GM21526 (cell line): ENCODE measurements at regions not wholly inside any gene's neighbourhood (a gene's known extent, or its start where the extent isn't known, plus 50 kb on each side); places are given as distances from the start of the nearest gene placed in this dataset.
"Not testable (repeated sequence)": the region's sequence is repeated elsewhere in the genome, so short reads cannot be mapped to it uniquely, and the experiment has no call there.

ENCODE experiments used
- ATAC-seq: cut with Tn5 transposase; IDR thresholded peaks from one replicate; pipeline ENCODE4 v1.9.1; 2021; ENCODE audit warnings: moderate library complexity; ENCODE audit not compliant: unreplicated experiment, low FRiP score

DNA sequence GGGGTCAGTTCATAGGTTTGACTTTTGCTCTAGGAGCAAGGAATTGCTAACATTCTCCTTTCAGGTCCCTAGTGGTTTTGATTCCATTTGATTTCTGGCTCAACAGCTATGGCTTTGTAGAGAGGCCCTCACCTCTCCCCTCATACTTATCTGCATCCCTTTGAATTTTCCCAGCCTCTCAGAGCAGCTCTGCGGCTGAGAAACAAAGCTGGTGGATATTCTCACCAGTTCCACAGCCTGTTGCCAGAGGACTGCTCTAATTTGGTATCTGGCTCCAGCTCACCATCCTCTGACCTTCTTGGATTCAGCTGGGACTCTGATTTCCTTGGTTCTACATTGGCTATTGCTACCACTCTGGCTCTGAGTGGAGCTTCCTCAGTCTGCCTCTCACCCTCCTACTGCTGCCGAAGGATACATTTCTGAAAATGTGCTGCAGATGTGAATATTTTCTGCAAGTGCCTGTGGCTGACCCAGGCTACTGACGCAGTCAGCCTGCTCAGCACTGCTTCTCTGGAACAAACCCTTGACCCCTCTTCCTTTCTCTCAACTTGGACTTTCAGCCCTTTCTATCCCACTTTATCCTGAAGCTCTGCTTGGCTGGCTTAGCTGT is 110.9 kb upstream of the ENPEP start:
- ATAC-seq: no peak

DNA sequence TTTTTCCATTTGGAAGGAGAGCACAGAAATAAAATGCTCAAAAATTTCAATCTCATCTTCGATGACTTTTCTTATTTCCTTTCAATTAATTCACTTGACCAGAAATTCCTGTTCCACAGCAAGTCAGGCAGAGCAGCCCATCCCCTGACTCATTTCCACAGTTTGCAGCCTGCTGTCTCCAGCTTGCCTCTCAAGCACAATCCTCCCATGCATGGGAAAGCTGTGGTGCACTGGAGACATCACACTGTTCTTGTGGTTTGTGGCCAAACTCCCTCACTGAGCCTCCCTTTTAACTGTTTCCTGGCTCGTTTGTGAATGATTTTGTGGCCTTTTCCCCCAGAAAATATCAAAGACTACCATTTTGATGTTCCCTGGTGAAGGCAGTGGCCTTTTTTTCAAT is 114.0 kb upstream of the ENPEP start:
- ATAC-seq: no peak

GRCh38 chr4:110359076-110359475 is 116.9 kb upstream of the ENPEP start:
- no peak for ATAC-seq

DNA sequence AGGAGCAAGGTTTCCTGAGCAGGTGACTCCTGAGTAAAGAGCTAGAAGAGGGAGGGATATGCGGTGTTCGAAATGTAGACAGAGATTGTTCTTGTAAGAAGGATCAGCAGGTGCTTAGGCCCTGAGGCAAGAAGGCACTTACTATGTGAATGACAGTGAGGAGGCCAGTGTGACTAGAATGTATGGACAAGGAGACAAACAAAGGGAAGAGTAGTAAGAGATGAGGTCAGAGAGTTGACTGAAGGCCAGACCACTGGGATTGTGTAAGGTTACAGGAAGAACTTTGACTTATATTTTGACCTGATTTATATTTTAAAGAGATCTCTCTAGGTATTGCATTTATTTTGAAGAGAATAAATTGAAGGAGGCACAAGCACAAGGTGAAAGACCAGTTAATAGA is 118.4 kb upstream of the ENPEP start:
- ATAC-seq: no peak

DNA sequence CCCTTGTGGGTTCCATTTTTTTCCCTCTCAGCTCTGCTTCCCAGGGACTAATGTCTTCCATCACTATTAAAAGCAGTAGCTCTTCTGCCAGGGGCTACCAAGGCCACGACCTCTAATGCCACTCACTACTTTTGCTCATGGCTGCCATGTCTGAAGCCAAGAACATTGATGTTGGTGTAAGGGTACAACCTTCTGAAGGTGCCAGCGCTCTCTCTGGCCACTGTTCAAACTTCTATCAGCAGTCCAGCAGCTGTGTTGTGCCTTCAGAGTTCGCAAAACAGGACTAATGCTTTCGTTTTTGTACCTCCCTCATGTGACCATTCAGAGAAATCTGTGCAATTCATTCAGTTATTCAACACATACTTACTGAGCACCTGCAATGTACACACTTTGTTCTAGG is 121.5 kb upstream of the ENPEP start:
- no peak for ATAC-seq

- ATAC-seq: no peak
Observed at GRCh38 chr4:110352670-110353442, 123.1 kb upstream of the ENPEP start.

DNA sequence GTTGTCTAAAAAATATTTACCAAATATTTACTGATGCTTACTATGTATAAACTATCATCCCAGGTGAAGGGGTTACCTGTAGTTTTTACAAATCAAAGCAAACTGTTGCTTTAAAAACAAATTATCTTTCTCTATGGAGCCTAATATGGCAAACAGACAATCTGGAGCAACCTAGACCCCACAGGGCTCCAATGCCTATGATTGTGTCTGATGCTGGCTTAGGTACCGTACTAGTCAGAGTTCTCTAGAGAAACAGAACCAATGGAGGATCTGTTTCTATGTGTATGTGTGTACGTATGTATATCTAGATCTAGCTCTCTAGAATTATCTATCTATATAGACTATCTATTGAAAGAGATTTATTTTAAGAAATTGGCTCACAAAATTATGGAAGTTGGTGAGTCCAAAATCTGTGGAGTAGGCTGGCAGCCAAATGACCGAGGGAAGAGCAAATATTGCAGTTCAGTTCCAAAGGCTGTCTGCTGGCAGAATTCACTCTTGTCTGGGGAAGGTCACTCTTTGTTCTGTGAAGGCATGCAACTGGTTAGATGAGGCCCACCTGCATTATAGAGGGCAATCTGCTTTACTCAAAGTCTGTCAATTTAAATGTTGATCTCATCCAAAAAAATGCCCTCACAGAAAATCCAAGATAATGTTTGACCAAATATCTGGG is 127.1 kb upstream of the ENPEP start:
- no peak for ATAC-seq

DNA sequence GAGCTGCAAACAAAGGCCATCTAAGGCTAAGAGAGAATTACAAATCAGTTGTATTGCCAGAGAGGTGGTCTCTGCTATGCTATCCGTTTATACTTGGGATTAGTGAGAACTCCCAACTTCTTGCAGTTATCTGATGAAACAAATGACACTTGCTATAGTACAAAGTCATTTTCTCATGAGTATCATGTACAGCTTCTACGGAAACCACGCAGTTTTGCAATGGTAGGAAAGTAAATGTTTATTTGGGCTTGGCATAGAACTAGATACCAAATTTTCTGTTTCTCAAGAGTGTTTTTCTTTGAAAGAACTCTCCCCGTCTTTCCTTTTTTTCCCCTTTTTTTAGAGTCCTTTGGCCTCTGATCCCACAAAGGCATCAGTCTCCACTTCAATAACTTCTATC is 128.2 kb upstream of the ENPEP start:
- ATAC-seq: no peak

DNA sequence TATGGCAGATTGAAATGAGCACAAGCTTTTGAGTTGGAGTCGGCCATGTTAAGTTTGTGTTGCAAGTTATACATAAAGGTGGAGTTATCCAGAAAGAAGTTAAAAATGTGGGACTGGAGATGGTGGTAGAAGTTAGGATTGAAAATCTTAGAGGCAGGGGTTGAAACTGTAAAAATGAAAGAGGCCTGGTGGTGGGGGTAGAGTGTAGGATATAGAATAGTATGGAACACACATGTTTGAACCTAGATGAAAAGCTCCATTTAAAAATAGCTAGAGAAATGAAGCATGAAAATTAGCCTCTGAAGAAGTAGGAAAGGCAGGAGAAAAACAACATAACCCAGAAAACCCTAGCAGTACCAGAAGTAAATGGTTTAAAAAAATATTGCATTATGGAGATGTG is 131.8 kb upstream of the ENPEP start:
- ATAC-seq: no peak

DNA sequence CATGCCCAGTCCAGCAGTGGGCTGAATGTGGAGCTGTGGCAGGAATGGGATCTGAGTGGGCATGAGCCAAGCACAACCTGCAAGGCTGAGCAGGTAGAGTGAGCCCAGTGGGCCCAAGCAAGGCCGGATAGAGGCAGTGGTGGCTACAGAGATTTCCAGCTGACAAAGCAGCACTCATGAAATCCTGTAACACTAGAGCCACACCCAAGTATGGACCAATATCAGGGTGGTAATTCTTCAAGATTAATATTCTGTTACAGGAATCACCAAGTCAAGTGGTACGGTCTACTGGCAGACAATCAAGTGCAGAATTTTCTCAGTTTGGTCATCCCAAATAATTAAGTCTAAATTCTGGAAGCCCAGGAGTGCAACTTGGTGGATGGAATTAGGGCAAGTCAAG is 132.4 kb upstream of the ENPEP start:
- ATAC-seq: no peak

DNA sequence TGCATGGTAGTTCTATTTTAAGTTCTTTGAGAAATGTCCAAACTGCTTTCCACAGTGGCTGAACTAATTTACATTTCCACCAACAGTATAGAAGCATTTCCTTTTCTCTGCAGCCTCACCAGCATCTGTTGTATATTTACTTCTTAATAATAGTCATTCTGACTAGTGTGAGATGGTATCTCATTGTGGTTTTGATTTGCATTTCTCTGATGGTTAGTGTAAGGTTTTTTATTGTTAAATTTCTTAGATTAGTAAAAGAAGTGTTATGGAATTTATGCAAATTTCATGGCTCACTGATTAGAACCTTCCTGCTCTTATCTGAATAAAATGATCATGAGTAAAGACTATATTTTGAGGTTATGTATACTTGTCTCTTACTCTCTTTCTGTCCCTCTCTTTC is 134.8 kb upstream of the ENPEP start:
- ATAC-seq: not testable (repeated sequence)

GRCh38 chr4:110335399-110335798 is 137.0 kb upstream of the ELOVL6 start:
- no peak for ATAC-seq

DNA sequence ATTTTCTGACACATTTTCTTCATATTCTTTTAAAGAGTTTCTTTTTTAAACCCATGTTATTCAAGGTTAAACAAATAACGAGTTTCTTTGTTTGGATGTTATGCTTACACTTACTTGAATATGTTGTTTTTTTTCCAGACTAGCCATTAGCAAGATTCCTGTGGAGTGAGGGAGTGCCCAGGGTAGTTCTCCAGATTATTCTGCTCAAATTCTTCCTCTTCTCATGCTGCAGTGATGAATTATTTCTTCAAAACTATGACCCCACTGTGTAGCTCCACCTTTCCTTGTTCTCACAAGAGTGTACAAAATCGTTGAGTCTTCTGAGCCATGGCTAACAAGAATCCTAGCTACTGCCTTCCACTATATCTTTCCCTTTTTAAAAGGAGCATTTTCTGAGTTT is 134.1 kb upstream of the ELOVL6 start:
- no peak for ATAC-seq

DNA sequence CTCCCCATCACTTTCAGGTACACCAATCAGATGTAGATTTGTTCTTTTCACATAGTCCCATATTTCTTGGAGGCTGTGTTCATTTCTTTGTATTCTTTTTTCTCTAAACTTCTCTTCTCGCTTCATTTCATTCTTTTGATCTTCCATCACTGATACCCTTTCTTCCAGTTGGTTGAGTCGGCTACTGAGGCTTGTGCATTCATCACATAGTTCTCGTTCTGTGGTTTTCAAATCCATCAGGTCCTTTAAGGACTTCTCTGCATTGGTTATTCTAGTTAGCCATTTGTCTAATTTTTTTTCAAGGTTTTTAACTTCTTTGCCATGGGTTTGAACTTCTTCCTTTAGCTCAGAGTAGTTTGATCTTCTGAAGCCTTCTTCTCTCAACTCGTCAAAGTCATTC is 128.0 kb upstream of the ELOVL6 start:
- ATAC-seq: not testable (repeated sequence)

DNA sequence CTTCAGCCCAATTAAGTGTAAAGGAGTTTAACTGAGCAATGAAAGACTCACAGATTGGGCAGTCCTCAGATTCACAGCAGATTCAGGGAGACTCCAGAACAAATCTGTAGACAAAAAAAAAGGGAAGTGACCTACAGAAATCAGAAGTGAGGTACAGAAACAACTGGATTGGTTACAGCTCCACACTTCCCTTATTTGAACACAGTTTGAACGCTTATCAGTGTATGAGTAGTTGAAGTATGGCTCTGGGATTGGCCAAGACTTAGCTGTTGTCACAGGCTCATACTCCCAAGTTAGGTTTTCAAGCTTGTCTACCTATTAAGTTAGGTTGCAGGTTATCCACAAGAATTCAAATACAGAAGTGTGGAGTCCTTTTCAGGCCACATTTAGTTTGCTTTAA is 112.4 kb upstream of the ELOVL6 start:
- peak; percentile 69 for ATAC-seq

- no peak for ATAC-seq
Observed at GRCh38 chr4:110309675-110310074, 111.3 kb upstream of the ELOVL6 start.

DNA sequence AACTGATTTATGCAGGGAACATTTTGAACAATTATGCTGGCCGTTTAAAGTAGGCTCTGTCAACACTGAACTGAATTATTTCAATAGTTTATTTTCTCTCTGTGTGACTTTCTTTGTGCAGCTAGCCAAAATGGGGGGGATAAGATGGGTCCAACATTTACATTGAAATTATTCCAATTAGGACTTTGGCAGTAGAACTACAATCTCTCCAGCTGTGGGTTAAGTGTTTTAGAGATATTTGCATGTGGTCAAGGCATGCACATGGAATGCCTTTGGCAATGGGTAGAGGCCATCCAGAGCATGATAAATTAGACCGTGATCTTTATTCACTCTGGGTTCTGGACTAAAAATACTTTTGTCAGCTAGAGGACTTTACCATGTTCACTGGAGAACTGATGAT is 107.9 kb upstream of the ELOVL6 start:
- ATAC-seq: no peak

- ATAC-seq: no peak
Observed at GRCh38 chr4:110305455-110305854, 107.0 kb upstream of the ELOVL6 start.

DNA sequence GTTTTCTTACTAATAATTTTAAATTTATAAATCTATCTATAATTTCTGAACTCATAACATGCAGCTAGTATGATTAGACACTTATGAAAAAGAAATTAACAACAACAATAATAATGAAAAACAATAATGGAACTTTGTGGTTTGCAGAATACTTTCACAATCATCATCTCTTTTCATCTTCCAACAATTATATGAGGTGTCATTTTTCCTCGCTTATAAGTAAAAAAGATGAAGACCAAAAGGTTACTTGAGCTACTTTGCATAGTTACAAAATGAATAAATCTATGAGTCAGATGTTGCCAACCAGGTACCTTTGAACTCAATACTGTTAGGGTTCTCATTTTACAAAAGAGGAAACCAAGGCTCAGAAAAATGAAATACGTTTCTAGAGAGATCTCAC is 98.5 kb upstream of the ELOVL6 start:
- ATAC-seq: peak; percentile 65

DNA sequence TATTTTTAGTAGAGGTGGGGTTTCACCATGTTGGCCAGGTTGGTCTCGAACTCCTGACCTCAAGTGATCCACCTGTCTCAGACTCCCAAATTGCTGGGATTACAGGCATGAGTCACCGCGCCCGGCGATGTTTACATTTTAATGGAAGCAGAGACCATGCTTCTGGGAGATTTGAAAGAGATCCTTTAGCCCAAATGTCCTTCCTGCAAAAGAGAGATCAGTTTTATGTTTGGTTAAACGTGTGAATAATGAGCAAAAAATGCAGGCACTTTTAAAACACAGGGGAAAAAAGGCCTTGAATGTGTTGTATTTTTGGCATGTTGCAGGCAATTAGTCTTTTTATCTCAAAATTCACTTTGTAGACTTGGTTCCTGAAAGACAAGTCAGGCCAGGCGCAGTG is 95.8 kb upstream of the ELOVL6 start:
- no peak for ATAC-seq

GRCh38 chr4:110292994-110293744 is 94.8 kb upstream of the ELOVL6 start:
- ATAC-seq: no peak
